Osteocyte (in vitro differentiated cells): ENCODE measurements at regions not wholly inside any gene's neighbourhood (a gene's known extent, or its start where the extent isn't known, plus 50 kb on each side); places are given as distances from the start of the nearest gene placed in this dataset.

Experiments
- DNase-seq: peaks from one replicate; pipeline ENCODE4 v3.0.0; 2021; ENCODE audit warnings: mixed read lengths; ENCODE audit not compliant: unreplicated experiment; ENCODE audit errors: extremely low spot score
- H3K27ac Mint-ChIP-seq: one replicate; pipeline ENCODE4 v1.8.0; 2021; ENCODE audit warnings: mild to moderate bottlenecking, mixed read lengths; ENCODE audit not compliant: unreplicated experiment
- H3K27me3 Mint-ChIP-seq: one replicate; pipeline ENCODE4 v1.8.0; 2021; ENCODE audit warnings: mixed read lengths; ENCODE audit not compliant: unreplicated experiment
- H3K36me3 Mint-ChIP-seq: one replicate; pipeline ENCODE4 v1.8.0; 2021; ENCODE audit warnings: mixed read lengths; ENCODE audit not compliant: unreplicated experiment
- H3K4me1 Mint-ChIP-seq: one replicate; pipeline ENCODE4 v1.8.0; 2021; ENCODE audit warnings: mixed read lengths; ENCODE audit not compliant: unreplicated experiment
- H3K4me3 Mint-ChIP-seq: one replicate; pipeline ENCODE4 v1.8.0; 2021; ENCODE audit warnings: mild to moderate bottlenecking, moderate library complexity, mixed read lengths; ENCODE audit not compliant: unreplicated experiment
- H3K9me3 Mint-ChIP-seq: one replicate; pipeline ENCODE4 v1.8.0; 2021; ENCODE audit warnings: mixed read lengths; ENCODE audit not compliant: unreplicated experiment
- TF ChIP-seq, protein P1 (sequence below): fragments of 200-600 bp; sonication (generic); IDR thresholded peaks from 2 replicates; pipeline ENCODE4 v1.5.0; 2021; ENCODE audit warnings: antibody characterized with exemption, mild to moderate bottlenecking, moderate library complexity

DNA sequence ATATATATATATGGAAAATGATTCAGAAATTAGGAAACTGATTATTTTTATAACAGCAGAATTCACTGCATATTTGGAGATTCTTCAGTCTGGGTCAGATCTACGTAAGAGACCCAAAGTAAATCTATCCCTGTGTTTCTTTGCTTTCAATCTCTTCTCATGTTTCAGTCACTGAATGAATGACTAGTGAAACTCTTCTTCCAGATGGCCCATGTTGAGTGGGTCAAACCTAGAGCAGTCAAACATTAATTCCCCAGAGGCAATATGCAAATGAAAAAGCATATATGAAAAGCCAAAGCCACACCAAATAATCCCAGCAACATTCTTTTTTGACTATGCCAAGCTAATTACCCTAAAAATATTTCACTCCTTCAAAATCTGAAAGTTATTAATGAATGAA, 317.3 kb downstream of the RBM43 start:
- peaks cover 3% of the 10 kb centered on the region for H3K36me3 Mint-ChIP-seq
- H3K4me1 Mint-ChIP-seq = peaks cover 2% of the 10 kb centered on the region
- no peaks in the 10 kb centered on the region for H3K27me3 Mint-ChIP-seq
- H3K9me3 Mint-ChIP-seq = peaks cover 5% of the 10 kb centered on the region
- no peak overlapping the region for H3K27ac Mint-ChIP-seq
- DNase-seq = no peak
- TF ChIP-seq, protein P1, sequence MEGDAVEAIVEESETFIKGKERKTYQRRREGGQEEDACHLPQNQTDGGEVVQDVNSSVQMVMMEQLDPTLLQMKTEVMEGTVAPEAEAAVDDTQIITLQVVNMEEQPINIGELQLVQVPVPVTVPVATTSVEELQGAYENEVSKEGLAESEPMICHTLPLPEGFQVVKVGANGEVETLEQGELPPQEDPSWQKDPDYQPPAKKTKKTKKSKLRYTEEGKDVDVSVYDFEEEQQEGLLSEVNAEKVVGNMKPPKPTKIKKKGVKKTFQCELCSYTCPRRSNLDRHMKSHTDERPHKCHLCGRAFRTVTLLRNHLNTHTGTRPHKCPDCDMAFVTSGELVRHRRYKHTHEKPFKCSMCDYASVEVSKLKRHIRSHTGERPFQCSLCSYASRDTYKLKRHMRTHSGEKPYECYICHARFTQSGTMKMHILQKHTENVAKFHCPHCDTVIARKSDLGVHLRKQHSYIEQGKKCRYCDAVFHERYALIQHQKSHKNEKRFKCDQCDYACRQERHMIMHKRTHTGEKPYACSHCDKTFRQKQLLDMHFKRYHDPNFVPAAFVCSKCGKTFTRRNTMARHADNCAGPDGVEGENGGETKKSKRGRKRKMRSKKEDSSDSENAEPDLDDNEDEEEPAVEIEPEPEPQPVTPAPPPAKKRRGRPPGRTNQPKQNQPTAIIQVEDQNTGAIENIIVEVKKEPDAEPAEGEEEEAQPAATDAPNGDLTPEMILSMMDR = no peak
- no peak overlapping the region for H3K4me3 Mint-ChIP-seq

DNA sequence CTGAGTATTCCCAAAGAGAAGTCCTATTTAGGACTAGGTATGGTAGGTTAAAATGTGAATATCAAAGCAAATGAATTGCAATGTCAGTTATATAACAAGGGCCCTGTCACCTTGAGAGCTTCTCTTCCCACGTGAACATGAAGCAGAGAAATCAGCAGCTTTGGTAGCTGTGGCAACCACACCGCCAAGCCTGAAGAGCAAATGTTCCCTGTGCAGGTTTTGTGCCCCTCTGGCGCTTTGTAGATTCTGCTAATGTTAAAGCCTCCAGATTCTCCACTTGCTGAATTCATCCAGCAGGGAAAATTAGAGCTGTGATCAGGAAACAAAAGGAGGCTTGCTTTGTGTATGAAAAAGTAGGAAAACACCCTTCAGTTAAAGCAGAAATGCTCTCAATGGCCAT, 322.6 kb downstream of the RBM43 start:
- no peak overlapping the region for H3K4me3 Mint-ChIP-seq
- H3K27ac Mint-ChIP-seq = no peak overlapping the region
- H3K9me3 Mint-ChIP-seq = peaks cover 5% of the 10 kb centered on the region
- TF ChIP-seq, protein P1 = no peak
- no peaks in the 10 kb centered on the region for H3K27me3 Mint-ChIP-seq
- peaks cover 2% of the 10 kb centered on the region for H3K4me1 Mint-ChIP-seq
- no peak for DNase-seq
- peaks cover 3% of the 10 kb centered on the region for H3K36me3 Mint-ChIP-seq

DNA sequence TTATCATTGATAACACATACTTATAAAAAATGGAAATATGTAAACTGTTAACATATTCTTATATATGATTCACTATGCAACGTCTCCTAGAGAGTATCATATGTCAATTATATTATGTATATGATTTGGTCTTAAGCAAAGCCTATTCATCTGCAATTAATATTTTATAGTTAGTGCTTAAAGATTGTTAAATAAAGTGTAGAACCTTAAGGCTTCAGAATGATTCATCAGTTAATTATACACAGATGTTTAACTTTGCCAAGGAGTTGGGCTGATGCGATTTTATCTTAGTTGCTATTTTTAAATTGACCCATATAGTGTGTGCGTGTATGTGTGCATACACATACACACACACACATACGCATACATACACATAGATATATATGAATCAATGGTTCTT, 323.1 kb downstream of the RBM43 start:
- H3K4me3 Mint-ChIP-seq = no peak overlapping the region
- H3K4me1 Mint-ChIP-seq = peaks cover 2% of the 10 kb centered on the region
- peaks cover 3% of the 10 kb centered on the region for H3K36me3 Mint-ChIP-seq
- peaks cover 5% of the 10 kb centered on the region for H3K9me3 Mint-ChIP-seq
- H3K27ac Mint-ChIP-seq = no peak overlapping the region
- DNase-seq = no peak
- H3K27me3 Mint-ChIP-seq = no peaks in the 10 kb centered on the region
- TF ChIP-seq, protein P1 = no peak

DNA sequence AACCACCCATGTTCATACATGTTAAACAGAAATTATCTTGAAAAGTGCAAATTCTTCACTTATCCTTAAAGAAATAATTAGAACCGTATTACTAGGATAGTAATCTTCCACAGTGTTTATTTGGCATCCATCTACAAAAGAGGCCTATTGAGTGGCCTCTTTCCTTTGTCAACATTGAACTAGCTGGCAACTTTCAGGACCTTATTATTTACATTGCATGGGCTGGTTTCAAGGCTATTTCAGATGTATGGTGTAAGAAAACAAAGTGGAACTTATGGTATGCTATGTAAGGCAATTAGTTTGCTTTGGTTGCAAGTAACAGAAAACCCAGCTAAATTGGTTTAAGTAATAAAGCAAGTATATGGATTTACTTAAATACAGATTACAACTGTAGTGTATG, 324.6 kb downstream of the RBM43 start:
- Mint-ChIP-seq H3K36me3 (peaks cover 3% of the 10 kb centered on the region), H3K9me3 (peaks cover 5% of the 10 kb centered on the region), H3K27me3 (no peaks in the 10 kb centered on the region), H3K27ac (no peak overlapping the region), H3K4me3 (no peak overlapping the region), H3K4me1 (peaks cover 2% of the 10 kb centered on the region)
- no peak for DNase-seq
- TF ChIP-seq, protein P1 = no peak

DNA sequence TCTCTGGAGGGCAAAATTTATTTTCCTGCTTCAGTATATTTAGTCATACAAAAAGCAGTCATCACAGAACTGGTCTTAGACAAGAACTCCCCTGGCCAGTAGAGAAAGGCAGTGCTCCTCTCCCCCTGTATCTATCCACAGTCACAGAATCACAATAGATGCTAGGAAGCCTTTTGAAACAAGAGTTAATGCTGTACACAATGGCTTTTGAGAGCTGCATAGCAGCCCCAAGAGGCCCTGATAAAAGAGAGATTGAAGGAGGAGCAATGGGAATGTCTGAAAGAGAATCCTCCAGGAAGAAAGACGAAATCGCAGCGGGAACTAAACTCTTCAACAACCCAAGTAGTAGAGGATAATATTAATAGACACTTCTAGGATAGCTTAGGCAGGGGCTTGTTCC, 330.2 kb downstream of the RBM43 start:
- H3K27me3 Mint-ChIP-seq = no peaks in the 10 kb centered on the region
- H3K9me3 Mint-ChIP-seq = no peaks in the 10 kb centered on the region
- DNase-seq = no peak
- no peaks in the 10 kb centered on the region for H3K4me1 Mint-ChIP-seq
- TF ChIP-seq, protein P1 = no peak
- H3K4me3 Mint-ChIP-seq = no peak overlapping the region
- H3K36me3 Mint-ChIP-seq = no peaks in the 10 kb centered on the region
- no peak overlapping the region for H3K27ac Mint-ChIP-seq
